ENCODE measurements at regions not wholly inside any gene's neighbourhood (a gene's known extent, or its start where the extent isn't known, plus 50 kb on each side); places are given as distances from the start of the nearest gene placed in this dataset.

DNA sequence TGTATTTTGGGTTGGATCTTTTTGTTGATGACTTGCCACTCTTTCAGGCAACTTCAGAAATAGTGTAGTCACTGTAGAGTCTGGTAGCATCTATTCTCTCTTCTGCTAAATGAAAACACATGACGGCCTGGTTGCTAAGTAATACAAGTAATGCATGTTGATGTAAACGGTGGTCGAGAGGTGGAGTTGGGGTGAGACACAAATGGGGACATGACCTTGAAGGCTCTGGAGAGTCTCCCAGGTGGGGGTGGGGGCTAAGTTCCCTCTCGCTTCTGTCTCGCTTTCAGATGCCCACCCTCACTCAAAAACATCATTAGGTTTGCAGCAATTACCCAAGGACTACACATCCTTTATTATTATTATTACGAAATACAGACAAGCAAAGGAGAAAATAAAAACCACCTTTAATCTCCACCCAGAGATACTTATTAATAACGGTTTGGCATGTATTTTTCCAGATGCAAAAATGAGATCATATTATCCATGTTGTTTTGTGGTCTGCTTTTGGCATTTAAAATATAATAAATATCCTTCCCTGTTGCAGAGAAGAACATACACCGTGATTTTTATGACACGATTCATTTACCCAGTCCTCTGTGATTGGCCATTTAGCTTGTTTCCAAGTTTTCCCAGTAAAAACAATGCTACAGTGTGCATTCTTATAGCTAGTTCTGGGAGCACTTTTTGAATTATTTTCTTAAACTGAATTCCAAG lies 138.1 kb downstream of the MIS18A start:
- ChIA-PET POLR2A (no interaction called here), CTCF (no interaction called here)
- H3K27ac Mint-ChIP-seq (ENCODE audit: unreplicated experiment) = no peak overlapping the region
- Histone ChIP-seq H3K4me3 (ENCODE audit: low read depth, low read length) (no peak overlapping the region), H3K9me3 (0 out of 2 replicates have a peak, but pooled peaks cover 5% of the 10 kb centered on the region), H3K36me3 (ENCODE audit: control insufficient read depth, insufficient read depth, low read length) (no peaks in the 10 kb centered on the region), H3K27me3 (replicated peaks; ENCODE audit: control insufficient read depth, insufficient read depth, low read length) (no peaks in the 10 kb centered on the region; the same call in 1 of the 2 replicates), H3K4me1 (no peaks in the 10 kb centered on the region)
- H3K4me1 Mint-ChIP-seq (ENCODE audit: low read depth, unreplicated experiment) = no peaks in the 10 kb centered on the region
- TF ChIP-seq, protein P1, sequence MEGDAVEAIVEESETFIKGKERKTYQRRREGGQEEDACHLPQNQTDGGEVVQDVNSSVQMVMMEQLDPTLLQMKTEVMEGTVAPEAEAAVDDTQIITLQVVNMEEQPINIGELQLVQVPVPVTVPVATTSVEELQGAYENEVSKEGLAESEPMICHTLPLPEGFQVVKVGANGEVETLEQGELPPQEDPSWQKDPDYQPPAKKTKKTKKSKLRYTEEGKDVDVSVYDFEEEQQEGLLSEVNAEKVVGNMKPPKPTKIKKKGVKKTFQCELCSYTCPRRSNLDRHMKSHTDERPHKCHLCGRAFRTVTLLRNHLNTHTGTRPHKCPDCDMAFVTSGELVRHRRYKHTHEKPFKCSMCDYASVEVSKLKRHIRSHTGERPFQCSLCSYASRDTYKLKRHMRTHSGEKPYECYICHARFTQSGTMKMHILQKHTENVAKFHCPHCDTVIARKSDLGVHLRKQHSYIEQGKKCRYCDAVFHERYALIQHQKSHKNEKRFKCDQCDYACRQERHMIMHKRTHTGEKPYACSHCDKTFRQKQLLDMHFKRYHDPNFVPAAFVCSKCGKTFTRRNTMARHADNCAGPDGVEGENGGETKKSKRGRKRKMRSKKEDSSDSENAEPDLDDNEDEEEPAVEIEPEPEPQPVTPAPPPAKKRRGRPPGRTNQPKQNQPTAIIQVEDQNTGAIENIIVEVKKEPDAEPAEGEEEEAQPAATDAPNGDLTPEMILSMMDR (IDR thresholded peaks at IDR 0.05; ENCODE audit: insufficient read depth in 1 of 2, low read depth in 1 of 2, low read length in 1 of 2, severe bottlenecking in 1 of 2, unreplicated experiment in 1 of 2) = no peak
- intact Hi-C loops (cut with micrococcal nuclease; ENCODE audit: unreplicated experiment) = no loop called here
- H3K4me3 Mint-ChIP-seq (ENCODE audit: unreplicated experiment) = no peak overlapping the region
- DNase-seq = no peak
- no peaks in the 10 kb centered on the region for H3K36me3 Mint-ChIP-seq (ENCODE audit: insufficient read depth, unreplicated experiment)
- no TSS peak for BruUV-seq (replicated peaks)
- no peaks in the 10 kb centered on the region for H3K9me3 Mint-ChIP-seq (ENCODE audit: unreplicated experiment)
- peaks cover 14% of the 10 kb centered on the region for H3K27me3 Mint-ChIP-seq (ENCODE audit: insufficient read depth, unreplicated experiment)

DNA sequence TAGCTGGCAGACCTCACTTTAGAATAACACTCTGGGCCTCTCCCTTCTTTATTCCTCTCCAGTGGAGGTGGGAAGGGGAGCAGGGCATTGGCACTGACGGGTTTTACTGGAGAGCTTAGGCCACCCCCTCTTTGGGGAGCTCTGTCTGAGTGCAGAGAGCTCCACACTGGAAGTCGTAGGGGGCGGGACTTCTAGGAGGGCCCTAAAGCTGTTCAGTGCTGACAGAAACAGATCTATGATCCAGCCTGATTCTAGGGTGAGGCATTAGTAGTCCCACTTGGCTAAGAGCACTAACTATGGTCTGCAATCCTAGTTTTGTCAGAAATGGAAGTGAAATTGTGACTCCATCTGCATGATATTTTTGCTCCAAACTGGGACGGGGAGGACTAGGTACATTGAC lies 138.7 kb downstream of the MIS18A start:
- DNase-seq = no peak
- Mint-ChIP-seq H3K27me3 (ENCODE audit: insufficient read depth, unreplicated experiment) (peaks cover 15% of the 10 kb centered on the region), H3K36me3 (ENCODE audit: insufficient read depth, unreplicated experiment) (no peaks in the 10 kb centered on the region), H3K4me1 (ENCODE audit: low read depth, unreplicated experiment) (no peaks in the 10 kb centered on the region), H3K4me3 (ENCODE audit: unreplicated experiment) (no peak overlapping the region), H3K9me3 (ENCODE audit: unreplicated experiment) (no peaks in the 10 kb centered on the region), H3K27ac (ENCODE audit: unreplicated experiment) (no peak overlapping the region)
- no peaks in the 10 kb centered on the region for H3K36me3 ChIP-seq (ENCODE audit: control insufficient read depth, insufficient read depth, low read length)
- no peak overlapping the region for H3K4me3 ChIP-seq (ENCODE audit: low read depth, low read length)
- 0 out of 2 replicates have a peak, but pooled peaks cover 5% of the 10 kb centered on the region for H3K9me3 ChIP-seq
- no TSS peak for BruUV-seq (replicated peaks)
- no peaks in the 10 kb centered on the region for H3K4me1 ChIP-seq
- POLR2A ChIA-PET = no interaction called here
- TF ChIP-seq, protein P1 (IDR thresholded peaks at IDR 0.05; ENCODE audit: insufficient read depth in 1 of 2, low read depth in 1 of 2, low read length in 1 of 2, severe bottlenecking in 1 of 2, unreplicated experiment in 1 of 2) = no peak
- CTCF ChIA-PET = no interaction called here
- H3K27me3 ChIP-seq (replicated peaks; ENCODE audit: control insufficient read depth, insufficient read depth, low read length) = no peaks in the 10 kb centered on the region
- intact Hi-C loops (cut with micrococcal nuclease; ENCODE audit: unreplicated experiment) = no loop called here

- H3K36me3 ChIP-seq (ENCODE audit: control insufficient read depth, insufficient read depth, low read length) = no peaks in the 10 kb centered on the region
These were observed 140.2 kb downstream of the MIS18A start for GRCh38 chr21:32138658-32139057.

More at GRCh38 chr21:32138658-32139057, 140.2 kb downstream of the MIS18A start:
- Histone ChIP-seq H3K4me3 (ENCODE audit: low read depth, low read length) (no peak overlapping the region), H3K4me1 (no peaks in the 10 kb centered on the region), H3K9me3 (0 out of 2 replicates have a peak, but pooled peaks cover 5% of the 10 kb centered on the region), H3K27me3 (replicated peaks; ENCODE audit: control insufficient read depth, insufficient read depth, low read length) (no peaks in the 10 kb centered on the region)
- Mint-ChIP-seq H3K4me3 (ENCODE audit: unreplicated experiment) (no peak overlapping the region), H3K36me3 (ENCODE audit: insufficient read depth, unreplicated experiment) (no peaks in the 10 kb centered on the region), H3K9me3 (ENCODE audit: unreplicated experiment) (no peaks in the 10 kb centered on the region), H3K27ac (ENCODE audit: unreplicated experiment) (no peak overlapping the region), H3K4me1 (ENCODE audit: low read depth, unreplicated experiment) (no peaks in the 10 kb centered on the region), H3K27me3 (ENCODE audit: insufficient read depth, unreplicated experiment) (peaks cover 19% of the 10 kb centered on the region)
- POLR2A ChIA-PET = no interaction called here
- TF ChIP-seq, protein P1 (IDR thresholded peaks at IDR 0.05; ENCODE audit: insufficient read depth in 1 of 2, low read depth in 1 of 2, low read length in 1 of 2, severe bottlenecking in 1 of 2, unreplicated experiment in 1 of 2) = no peak
- intact Hi-C loops (cut with micrococcal nuclease; ENCODE audit: unreplicated experiment) = no loop called here
- no peak for DNase-seq
- BruUV-seq (replicated peaks) = no TSS peak
- CTCF ChIA-PET = no interaction called here
